Right lobe of liver (tissue), 4 donors: ENCODE measurements at regions not wholly inside any gene's neighbourhood (a gene's known extent, or its start where the extent isn't known, plus 50 kb on each side); places are given as distances from the start of the nearest gene placed in this dataset.

Experiments
- CTCF ChIP-seq, 4 donors: fragments of 200-600 bp in 3 of 4; fragments of 450-650 bp in 1 of 4; IDR thresholded peaks; one replicate each; pipeline versions ENCODE4 v1.5.1 to v1.8.0; 2016 to 2022; ENCODE audit warnings: antibody characterized with exemption in 4 of 4, mild to moderate bottlenecking in 2 of 4
- POLR2A ChIP-seq: fragments of 450-650 bp; IDR thresholded peaks from one replicate; pipeline ENCODE4 v1.6.1; 2017; ENCODE audit warnings: antibody characterized with exemption, mild to moderate bottlenecking
- donor health status: DM: no; HTN: no; CAD: no.
- donor health status: DM: no; HTN: no; CAD: no.
- donor health status: DM: no; HTN: yes; CAD: no.

- no peak for TF ChIP-seq CTCF (IDR thresholded peaks at IDR 0.05)
- TF ChIP-seq POLR2A: no peak
These were observed 980.4 kb upstream of the IGFBP7 start for GRCh38 chr4:58090539-58090938.
